ENCODE measurements at regions not wholly inside any gene's neighbourhood (a gene's known extent, or its start where the extent isn't known, plus 50 kb on each side); places are given as distances from the start of the nearest gene placed in this dataset.

- TF ChIP-seq ZEB2 (tag by site-specific recombination; IDR thresholded peaks at IDR 0.05), result no peak
- no peak for TF ChIP-seq ZNF18 (tag by site-specific recombination; IDR thresholded peaks at IDR 0.05)
- no peak for TF ChIP-seq TRIM28 (IDR thresholded peaks at IDR 0.05; ENCODE audit: borderline replicate concordance, low read length)
- TF ChIP-seq ZNF747 (tag by site-specific recombination; IDR thresholded peaks at IDR 0.05), result no peak
- TF ChIP-seq, protein P1, sequence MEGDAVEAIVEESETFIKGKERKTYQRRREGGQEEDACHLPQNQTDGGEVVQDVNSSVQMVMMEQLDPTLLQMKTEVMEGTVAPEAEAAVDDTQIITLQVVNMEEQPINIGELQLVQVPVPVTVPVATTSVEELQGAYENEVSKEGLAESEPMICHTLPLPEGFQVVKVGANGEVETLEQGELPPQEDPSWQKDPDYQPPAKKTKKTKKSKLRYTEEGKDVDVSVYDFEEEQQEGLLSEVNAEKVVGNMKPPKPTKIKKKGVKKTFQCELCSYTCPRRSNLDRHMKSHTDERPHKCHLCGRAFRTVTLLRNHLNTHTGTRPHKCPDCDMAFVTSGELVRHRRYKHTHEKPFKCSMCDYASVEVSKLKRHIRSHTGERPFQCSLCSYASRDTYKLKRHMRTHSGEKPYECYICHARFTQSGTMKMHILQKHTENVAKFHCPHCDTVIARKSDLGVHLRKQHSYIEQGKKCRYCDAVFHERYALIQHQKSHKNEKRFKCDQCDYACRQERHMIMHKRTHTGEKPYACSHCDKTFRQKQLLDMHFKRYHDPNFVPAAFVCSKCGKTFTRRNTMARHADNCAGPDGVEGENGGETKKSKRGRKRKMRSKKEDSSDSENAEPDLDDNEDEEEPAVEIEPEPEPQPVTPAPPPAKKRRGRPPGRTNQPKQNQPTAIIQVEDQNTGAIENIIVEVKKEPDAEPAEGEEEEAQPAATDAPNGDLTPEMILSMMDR (tag by site-specific recombination; IDR thresholded peaks at IDR 0.05), result no peak
- TF ChIP-seq, protein P2, sequence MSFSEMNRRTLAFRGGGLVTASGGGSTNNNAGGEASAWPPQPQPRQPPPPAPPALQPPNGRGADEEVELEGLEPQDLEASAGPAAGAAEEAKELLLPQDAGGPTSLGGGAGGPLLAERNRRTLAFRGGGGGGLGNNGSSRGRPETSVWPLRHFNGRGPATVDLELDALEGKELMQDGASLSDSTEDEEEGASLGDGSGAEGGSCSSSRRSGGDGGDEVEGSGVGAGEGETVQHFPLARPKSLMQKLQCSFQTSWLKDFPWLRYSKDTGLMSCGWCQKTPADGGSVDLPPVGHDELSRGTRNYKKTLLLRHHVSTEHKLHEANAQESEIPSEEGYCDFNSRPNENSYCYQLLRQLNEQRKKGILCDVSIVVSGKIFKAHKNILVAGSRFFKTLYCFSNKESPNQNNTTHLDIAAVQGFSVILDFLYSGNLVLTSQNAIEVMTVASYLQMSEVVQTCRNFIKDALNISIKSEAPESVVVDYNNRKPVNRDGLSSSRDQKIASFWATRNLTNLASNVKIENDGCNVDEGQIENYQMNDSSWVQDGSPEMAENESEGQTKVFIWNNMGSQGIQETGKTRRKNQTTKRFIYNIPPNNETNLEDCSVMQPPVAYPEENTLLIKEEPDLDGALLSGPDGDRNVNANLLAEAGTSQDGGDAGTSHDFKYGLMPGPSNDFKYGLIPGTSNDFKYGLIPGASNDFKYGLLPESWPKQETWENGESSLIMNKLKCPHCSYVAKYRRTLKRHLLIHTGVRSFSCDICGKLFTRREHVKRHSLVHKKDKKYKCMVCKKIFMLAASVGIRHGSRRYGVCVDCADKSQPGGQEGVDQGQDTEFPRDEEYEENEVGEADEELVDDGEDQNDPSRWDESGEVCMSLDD (tag by site-specific recombination; IDR thresholded peaks at IDR 0.05), result no peak
- no peak for TF ChIP-seq ZFP3 (tag by site-specific recombination; IDR thresholded peaks at IDR 0.05; ENCODE audit: low read depth)
- TF ChIP-seq ZNF341 (tag by site-specific recombination; IDR thresholded peaks at IDR 0.05; ENCODE audit: low read depth), result no peak
Observed at GRCh38 chr4:37188100-37188499, 56.4 kb upstream of the NWD2 start.

All from HEK293 (cell line).